ENCODE measurements at regions not wholly inside any gene's neighbourhood (a gene's known extent, or its start where the extent isn't known, plus 50 kb on each side); places are given as distances from the start of the nearest gene placed in this dataset.

DNA sequence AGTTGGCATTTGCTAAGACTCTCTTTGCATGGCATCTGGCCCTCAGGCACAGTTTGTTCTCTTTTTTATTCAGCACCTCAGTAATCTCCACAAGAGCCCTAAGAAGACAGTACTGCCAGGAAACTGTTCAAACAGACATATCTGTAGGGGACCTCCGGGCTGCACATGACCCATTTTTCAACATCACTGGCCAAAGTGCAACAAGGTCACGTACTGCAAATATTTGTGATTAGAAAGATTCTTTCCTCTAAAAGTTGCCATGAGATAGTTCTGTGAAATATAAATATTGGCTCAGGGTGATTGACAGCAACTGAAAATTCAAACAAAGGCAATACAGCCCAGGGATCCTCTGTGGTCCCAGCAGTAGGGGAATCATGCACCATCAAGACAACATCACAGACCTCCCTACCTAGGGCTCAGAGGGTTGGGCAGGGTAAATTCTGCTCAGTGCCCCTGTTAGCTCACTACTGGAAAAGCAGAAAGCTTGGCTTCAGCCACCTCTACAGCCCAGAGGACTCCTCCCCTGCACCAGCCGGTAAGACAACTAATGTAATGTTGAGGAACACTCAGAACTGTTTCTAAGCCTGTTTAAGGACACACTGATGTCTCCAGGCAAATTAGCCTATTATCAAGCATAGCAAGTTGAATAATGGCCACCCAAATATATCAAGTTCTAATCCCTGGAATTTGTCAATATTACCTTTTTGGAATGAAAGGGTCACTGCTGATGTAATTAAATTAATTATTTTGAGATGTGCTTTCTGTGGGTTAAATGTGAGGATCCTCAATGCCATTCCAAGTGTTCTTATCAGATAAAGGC, 117.4 kb upstream of the LPP start:
- Histone ChIP-seq H3K4me1 (peaks cover 0 to 19% (median 9%) of the 10 kb centered on the region in 9 donors), H3K27ac (peak overlapping the region in 9 of 10 donors; percentile 13 to 70 (median 46)), H3K4me3 (peak overlapping the region in 1 of 10 donors; percentile 24), H3K27me3 (no peaks in the 10 kb centered on the region), H3K9me3 (peaks cover 0 to 3% (median 0%) of the 10 kb centered on the region in 11 donors), H3K36me3 (no peaks in the 10 kb centered on the region)
- intact Hi-C loops (cut with DNase I), result loop anchor here in 5 of 10 donors (2.0 to 10.0 kb wide), 5 partner anchors 121 to 921 kb away; partner anchors contain the start of gene BCL6 (in 3 of the 5)
- 35 to 40% methylated on average over 3 of the region's 3 CpGs for WGBS, 2 donors
- no peak for DNase-seq
- ATAC-seq, result peak; percentile 23 to 86 (median 66)
- TF ChIP-seq, protein P1, sequence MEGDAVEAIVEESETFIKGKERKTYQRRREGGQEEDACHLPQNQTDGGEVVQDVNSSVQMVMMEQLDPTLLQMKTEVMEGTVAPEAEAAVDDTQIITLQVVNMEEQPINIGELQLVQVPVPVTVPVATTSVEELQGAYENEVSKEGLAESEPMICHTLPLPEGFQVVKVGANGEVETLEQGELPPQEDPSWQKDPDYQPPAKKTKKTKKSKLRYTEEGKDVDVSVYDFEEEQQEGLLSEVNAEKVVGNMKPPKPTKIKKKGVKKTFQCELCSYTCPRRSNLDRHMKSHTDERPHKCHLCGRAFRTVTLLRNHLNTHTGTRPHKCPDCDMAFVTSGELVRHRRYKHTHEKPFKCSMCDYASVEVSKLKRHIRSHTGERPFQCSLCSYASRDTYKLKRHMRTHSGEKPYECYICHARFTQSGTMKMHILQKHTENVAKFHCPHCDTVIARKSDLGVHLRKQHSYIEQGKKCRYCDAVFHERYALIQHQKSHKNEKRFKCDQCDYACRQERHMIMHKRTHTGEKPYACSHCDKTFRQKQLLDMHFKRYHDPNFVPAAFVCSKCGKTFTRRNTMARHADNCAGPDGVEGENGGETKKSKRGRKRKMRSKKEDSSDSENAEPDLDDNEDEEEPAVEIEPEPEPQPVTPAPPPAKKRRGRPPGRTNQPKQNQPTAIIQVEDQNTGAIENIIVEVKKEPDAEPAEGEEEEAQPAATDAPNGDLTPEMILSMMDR (IDR thresholded peaks at IDR 0.05), result no peak

DNA sequence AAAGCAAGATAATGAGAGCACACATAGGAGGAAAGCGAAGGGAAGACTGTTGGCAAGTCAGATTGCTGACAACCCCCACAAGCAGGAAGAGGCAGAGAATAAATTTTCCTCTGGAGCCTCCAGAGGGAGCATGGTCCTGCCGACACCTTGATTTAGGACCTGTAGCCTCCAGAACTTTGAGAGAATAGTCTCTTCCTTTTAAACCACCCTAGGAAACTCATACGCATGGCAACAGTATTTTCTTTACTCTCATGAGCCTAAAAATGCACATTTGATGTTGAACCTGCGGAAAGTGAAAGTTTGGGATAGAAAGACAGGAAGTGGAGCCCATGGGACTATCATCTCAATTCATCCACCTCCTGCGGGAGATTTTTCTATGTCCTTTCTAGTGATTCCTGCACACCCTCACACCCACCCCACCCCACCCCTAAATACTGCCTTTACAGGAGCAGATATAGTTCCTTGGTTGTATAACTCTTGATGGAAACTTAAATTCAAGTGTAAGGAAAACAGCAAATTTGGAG, 116.7 kb upstream of the LPP start:
- Histone ChIP-seq H3K4me1 (peaks cover 0 to 19% (median 13%) of the 10 kb centered on the region in 9 donors), H3K27ac (peak overlapping the region in 8 of 10 donors; percentile 26 to 70 (median 54)), H3K36me3 (no peaks in the 10 kb centered on the region), H3K9me3 (peaks cover 0 to 3% (median 0%) of the 10 kb centered on the region in 11 donors), H3K4me3 (peak overlapping the region in 4 of 10 donors; percentile 3 to 24 (median 16)), H3K27me3 (no peaks in the 10 kb centered on the region)
- DNase-seq, result peak in 1 of 2 donors; percentile 28
- intact Hi-C loops (cut with DNase I), result loop anchor here in 5 of 10 donors (2.0 to 10.0 kb wide), 5 partner anchors 120 to 920 kb away; partner anchors contain the start of gene BCL6 (in 3 of the 5)
- WGBS, 2 donors, result 33 to 41% methylated on average over 5 of the region's 5 CpGs
- ATAC-seq, result peak; percentile 66 to 92 (median 86)
- TF ChIP-seq, protein P1 (IDR thresholded peaks at IDR 0.05), result peak; percentile 18 to 67 (median 50)

DNA sequence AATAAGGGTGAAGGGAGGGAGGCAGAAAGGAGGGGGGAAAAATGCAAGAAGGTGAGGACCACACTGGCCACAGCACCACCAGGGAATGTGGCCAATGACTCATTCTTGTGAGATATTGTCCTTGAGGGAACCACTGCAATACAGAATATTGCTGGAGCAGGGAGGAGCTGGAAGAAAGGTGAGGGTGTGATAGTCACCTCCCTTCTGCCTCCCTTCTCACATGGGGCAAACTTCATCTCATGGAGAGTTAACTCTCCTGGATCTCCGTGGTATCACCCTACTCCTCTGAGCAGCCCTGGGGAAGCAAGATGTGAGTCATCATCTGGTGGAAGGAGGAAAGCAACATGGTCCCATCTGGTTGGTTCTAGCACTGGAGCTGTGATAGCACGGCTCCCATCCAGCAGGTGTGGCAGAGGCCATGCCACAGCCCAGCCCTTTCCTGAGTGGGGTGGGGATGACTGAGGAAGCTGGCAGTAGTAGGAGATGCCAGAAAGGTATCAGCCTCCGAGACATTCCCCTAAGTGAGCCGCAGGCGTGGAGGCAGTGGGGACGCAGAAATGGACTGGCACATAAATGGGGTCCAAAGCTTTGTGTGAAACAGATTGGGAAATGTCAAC, 115.9 kb upstream of the LPP start:
- intact Hi-C loops (cut with DNase I), result loop anchor here in 5 of 10 donors (2.0 to 10.0 kb wide), 5 partner anchors 119 to 919 kb away; partner anchors contain the start of gene BCL6 (in 3 of the 5)
- WGBS, 2 donors, result 81 to 82% methylated on average over 6 of the region's 6 CpGs
- ATAC-seq (no peak), DNase-seq (no peak)
- Histone ChIP-seq H3K27me3 (no peaks in the 10 kb centered on the region), H3K36me3 (no peaks in the 10 kb centered on the region), H3K4me1 (peaks cover 0 to 19% (median 14%) of the 10 kb centered on the region in 9 donors), H3K27ac (no peak overlapping the region), H3K9me3 (peaks cover 0 to 3% (median 0%) of the 10 kb centered on the region in 11 donors), H3K4me3 (no peak overlapping the region)
- TF ChIP-seq, protein P1 (IDR thresholded peaks at IDR 0.05), result no peak

DNA sequence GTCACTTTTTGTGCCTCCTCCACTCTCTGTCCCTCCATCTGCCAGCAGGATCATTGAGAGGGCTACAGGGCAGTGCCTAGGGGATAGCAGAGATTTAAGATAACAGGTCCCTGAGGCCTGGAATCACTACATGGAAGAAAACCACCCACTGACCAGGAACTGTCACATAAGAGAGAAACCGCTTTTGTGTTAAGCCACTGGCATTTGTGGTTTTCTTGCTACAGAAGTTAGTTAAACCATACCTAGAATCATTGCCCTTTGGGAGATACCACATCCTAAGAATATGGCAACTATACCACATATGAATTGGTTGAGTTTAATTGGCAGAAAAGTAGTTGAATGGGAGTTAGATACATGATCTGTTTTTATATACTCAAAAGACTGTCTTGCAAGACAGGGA, 112.8 kb upstream of the LPP start:
- no peaks in the 10 kb centered on the region for H3K27me3 ChIP-seq
- no peak for ATAC-seq
- H3K4me3 ChIP-seq, result no peak overlapping the region
- H3K36me3 ChIP-seq, result no peaks in the 10 kb centered on the region
- H3K9me3 ChIP-seq, result no peaks in the 10 kb centered on the region
- H3K27ac ChIP-seq, result no peak overlapping the region
- no peak for DNase-seq
- intact Hi-C loops (cut with DNase I), result loop anchor here in 5 of 10 donors (5.0 to 10.0 kb wide), 5 partner anchors 104 to 914 kb away; partner anchors contain the start of gene BCL6 (in 2 of the 5)
- WGBS, 2 donors, result 94 to 97% methylated on average over 1 of the region's 1 CpG
- H3K4me1 ChIP-seq, result peaks cover 0 to 17% (median 11%) of the 10 kb centered on the region in 9 donors
- TF ChIP-seq, protein P1 (IDR thresholded peaks at IDR 0.05), result no peak
